ENCODE measurements at regions not wholly inside any gene's neighbourhood (a gene's known extent, or its start where the extent isn't known, plus 50 kb on each side); places are given as distances from the start of the nearest gene placed in this dataset.
"Not testable (repeated sequence)": the region's sequence is repeated elsewhere in the genome, so short reads cannot be mapped to it uniquely, and the experiment has no call there.

DNA sequence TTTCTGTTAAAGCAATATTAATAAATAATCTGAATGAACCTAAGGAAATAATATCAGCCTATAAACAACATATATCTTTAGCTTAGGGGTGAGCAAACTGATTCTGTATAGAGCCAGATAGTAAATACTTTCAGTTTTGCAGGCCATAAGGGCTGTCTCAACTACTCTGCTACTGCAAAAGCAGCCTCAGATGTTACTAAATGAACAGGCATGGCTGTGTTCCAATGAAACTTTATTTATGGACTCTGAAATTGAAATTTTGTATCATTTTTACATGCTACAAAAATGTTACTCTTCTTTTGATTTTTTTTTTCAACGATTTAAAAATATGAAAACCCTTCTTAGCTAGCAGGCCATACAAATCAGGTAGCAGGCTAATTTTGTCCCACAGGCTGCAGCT is 212.8 kb upstream of the PRICKLE2 start:
- DNase-seq (ENCODE audit: low spot score): no peak

DNA sequence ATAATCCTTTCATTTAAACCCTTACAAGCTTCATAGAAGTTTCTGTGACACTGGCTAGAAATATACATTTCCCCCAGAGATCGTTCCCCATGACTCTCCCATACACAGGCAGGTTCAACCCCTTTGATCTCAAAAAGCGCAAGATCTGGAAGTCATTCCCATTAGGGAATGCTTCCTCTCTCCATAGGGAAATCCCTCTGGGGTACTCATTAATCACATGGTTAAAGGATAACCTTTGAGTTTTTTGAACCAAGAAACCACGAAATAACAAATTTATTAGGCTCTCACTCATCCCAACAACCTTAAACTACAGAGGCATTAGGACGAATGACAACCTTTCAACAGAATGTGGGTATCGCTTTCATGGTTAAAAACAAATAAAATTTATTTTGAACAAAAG is 211.9 kb upstream of the PRICKLE2 start:
- DNase-seq (ENCODE audit: low spot score): no peak

DNA sequence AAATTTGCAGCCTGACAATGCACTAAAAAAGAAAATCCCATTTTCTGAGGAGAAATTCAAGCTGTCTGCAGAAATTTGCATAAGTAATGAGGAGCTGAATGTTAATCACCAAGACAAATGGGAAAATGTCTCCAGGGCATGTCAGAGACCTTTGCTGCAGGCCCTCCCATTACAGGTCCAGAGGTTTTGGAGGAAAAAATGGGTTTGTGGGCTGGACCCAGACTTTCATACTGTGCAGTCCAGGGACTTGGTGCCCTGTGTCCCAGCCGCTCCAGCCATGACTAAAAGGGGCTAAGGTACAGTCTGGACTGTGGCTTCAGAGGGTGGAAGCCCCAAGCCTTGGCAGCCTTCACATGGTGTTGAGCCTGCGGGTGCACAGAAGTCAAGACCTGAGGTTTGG is 209.8 kb upstream of the PRICKLE2 start:
- not testable (repeated sequence) for DNase-seq (ENCODE audit: low spot score)

DNA sequence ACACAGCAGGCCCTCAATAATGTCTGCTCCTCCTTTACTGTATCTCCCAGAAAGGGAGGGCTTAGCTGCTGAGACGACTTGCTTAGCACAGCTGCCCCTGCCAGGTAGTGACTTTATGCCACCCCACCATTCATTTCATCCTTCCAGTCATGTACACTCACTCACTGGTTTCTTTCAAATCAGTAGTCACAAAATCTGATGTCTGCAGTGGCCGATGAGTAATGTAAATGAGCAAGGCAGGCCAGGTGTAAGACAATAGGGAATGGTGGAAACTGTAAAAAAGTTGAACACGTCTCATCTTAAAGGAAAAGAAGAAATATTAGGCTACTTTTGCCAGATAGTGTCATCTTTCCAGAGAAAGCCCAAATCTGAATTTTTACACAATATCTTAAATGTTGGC is 207.6 kb upstream of the PRICKLE2 start:
- DNase-seq (ENCODE audit: low spot score): no peak

DNA sequence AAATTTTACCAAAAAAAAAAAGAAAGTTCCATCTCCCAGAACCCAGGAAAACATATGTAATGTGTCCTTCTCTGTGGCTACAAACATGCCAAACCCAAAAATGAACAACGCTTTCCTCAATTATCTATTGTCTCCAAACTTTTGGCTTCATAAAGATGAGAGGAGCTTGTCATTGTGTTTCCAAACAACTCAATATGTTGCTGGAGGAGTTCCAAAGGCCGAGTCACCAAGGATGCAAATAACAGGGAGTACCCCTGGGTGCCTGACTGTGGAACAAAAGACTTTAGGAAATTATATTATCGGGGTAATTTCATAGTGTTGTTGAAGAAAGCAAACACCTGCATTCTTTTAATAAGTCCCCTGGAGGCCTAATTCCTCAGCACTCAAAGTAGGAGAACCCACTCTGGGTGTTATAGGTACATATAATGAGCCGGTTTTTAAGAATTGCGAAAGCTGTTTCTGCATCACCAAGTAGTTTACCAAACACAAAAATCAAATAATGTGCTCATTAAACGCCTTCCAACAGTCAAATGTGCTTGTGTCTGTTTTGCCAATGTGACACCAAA is 206.3 kb upstream of the PRICKLE2 start:
- DNase-seq (ENCODE audit: low spot score): no peak

DNA sequence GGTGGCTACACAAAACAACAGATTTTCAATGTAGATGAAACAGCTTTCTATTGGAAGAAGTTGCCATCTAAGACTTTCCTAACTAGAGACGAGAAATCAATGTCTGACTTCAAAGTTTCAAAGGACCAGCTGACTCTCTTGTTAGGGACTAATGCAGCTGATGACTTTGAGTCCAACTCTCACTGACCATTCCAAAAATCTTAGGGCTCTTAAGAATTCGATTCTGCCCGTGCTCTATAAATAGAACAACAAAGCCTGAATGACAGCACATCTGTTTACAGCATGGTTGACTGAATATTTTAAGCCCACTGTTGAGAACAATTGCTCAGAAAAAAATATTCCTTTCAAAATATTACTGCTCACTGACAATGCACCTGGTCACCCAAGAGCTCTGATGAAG is 202.4 kb upstream of the PRICKLE2 start:
- DNase-seq (ENCODE audit: low spot score): no peak

DNA sequence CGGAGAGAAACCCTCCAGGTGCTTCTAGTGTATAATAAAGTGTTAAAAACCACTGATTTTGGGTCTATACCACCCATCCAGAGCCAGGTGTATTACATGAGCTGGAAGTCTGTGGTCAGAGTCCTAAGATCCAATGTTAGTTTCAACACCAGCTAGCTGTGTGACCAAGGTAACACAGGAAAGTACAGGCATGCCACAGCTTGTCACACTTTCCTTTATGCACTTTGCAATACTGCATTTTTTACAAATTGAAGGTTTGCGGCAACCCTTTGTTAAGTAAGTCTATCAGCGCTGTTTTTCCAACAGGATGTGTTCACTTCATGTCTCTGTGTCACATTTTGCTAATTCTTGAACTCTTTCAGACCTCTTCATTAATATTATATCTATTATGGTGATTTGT is 201.3 kb upstream of the PRICKLE2 start:
- no peak for DNase-seq (ENCODE audit: low spot score)

DNA sequence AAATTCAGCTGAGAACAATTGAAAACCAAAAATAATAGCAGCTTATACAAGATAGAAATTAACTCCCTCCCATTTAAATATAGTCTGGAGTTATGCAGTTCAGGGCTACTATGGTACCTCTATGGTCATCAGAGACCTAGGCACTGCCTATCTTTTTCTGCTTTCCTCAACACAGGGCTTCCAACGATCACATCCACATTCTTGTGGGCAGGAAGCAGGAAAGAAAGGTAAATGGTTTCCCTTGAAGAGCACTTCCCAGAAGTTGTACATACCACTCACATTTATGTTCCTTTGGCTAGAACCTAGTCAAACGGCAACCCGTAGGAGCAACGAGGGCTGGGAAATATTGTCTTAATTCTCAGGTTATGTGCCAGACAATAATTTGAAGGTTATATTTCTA is 197.7 kb upstream of the PRICKLE2 start:
- no peak for DNase-seq (ENCODE audit: low spot score)

DNA sequence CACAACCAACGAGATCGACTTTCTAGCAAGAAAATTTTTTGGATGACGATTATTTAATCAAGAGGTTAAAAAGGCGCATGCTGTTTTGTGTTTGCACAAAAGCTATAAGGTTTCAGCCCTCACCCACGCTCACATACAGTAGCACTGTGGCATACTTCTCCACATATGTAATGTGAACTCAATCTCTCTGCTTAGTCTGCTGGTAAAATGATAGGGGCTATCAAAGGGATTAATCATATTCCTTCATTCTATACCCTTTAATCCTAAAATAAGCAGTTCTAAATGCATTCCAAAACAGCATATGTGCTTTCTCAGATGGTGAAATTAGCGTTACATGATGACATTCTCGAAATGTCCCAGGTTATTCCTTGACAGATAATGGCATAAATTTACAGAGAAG is 196.9 kb upstream of the PRICKLE2 start:
- no peak for DNase-seq (ENCODE audit: low spot score)

DNA sequence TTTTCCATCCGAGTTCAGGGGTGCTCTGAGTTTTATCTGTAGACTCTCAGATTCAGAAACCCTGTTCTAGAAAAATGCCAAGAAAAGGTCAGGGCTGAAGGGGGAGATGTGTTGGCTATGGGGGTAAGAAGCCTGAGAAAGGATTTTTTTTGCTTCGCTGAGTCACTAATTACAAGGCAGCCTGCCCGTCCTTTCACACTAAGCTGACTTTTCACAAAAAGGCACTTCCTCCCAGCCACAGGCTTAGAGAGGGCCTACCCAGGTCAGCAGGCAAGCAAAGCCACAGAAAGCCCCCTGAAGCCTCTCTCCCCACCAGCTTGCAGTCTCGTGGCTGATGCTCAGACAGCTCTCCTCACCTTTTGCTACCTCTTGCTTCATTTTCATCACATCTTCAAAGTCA is 192.6 kb upstream of the PRICKLE2 start:
- DNase-seq (ENCODE audit: low spot score): no peak

DNA sequence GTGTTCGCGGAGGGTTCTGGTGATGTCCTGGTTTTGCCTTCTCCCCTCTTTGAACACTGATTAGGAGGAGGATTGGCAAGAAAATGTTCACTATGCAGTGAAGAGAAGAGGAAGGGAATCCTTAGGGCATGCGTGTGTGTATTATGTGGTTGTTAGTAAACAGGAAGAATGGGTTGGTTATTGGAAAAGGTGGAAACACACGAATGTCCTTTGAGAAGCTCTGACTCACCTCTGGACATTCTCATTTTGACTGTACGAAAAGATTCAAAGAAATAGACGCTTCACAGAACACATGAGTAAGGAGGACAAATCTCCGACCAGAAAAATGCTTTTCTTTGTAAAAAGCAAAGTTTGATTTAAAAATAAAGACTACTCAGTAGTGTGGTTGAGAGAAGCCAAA is 188.8 kb upstream of the PRICKLE2 start:
- no peak for DNase-seq (ENCODE audit: low spot score)

DNA sequence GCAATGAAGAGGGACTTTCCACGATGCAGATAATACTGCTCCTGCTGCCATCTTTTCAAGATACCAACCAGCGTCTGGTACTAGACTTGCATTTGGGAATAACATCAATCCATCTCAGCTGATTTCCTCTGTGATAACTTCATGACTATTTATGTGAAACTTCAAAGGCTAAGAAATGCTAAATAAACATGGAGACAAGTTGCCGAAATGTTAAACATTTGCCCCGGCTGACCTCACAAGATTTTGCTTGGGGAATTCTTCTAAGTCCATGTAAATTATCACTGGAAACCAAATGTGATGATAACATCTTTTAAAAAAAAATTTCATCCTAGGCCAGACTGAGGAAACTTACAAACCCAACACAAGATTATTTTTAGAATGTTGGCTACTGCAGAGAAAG is 185.8 kb upstream of the PRICKLE2 start:
- no peak for DNase-seq (ENCODE audit: low spot score)

DNA sequence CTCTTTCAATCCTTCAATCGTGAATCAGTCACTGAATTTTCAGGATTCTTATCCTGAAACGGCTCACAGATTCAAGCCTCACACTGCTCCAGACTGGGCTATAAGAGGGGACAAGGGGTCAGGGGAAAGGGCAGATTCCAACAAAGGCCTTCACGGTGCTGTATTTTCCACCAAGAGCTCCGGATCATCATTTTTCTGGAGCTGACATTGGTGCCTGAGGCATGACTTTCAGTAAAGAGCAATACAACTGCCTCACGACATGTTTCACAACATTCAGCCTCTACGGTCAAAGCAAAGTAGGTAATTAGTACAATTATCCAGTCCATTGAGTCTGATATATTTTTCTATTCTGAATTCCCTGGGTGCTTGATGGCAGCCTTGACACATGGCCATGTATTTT is 185.0 kb upstream of the PRICKLE2 start:
- no peak for DNase-seq (ENCODE audit: low spot score)

DNA sequence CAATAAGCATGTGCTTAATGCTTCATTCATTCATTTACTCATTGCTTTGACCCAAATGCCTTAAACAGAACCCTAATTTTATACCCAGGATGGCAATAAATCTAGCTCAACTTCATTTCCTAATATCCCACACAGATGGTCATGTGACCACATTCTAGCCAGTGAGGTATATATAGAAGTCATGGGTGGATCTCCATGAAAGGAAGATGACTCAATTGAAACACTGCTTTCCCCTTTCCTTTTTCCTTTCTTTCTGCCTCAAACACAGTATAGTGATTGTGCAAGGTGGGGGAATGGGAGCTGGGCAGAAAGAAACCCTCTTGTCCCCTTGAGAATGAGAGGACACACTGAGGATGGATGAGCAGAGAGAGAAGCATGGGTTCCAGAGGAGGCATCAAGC is 183.5 kb upstream of the PRICKLE2 start:
- DNase-seq (ENCODE audit: low spot score): no peak

DNA sequence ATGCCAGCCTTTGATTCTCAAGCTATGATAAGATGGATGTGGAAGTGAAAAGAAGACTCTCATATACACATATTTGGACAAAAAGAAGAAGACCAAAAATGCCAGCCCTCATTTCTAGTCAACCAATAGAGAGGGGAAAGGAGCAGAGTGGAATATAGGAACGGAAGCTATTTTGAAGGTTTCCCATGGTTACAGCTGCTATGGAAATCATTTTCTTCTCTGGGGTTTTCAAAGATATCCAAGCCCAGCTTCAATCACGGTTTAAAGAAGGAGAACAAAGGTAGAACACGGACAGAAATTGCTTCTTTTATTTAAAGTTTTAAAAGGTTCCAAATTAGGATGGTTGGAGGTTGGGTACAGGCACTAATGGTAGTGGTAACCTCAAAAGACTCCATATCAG is 181.0 kb upstream of the PRICKLE2 start:
- no peak for DNase-seq (ENCODE audit: low spot score)

DNA sequence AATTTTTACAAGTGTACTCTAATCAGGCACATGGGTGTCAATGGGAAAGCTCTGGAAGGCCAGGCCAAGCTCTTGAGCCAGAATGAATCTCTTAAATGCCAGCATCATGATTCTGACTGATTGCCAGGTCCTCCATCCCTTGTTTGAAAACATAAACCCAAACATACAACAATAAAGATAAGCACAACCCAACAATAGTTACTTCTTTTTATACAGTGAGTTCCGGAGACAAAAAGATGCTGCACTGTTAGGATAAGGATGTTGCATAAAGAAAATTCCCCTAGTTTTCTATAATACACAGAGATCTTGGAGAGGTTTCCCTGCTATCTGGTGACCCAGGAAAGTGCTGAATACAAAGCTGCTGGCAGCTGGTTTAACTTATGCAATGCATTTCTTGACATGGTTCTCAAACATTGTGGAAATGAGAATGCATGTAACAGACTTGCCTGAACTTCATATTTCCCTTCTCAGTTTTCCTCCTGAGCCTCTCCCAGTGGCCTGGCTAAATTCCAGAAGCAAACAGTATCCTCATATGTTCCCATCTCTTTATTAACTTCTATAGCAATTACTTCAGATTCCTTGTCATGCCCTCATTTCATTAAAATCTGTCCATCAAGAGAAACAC is 180.1 kb upstream of the PRICKLE2 start:
- no peak for DNase-seq (ENCODE audit: low spot score)

DNA sequence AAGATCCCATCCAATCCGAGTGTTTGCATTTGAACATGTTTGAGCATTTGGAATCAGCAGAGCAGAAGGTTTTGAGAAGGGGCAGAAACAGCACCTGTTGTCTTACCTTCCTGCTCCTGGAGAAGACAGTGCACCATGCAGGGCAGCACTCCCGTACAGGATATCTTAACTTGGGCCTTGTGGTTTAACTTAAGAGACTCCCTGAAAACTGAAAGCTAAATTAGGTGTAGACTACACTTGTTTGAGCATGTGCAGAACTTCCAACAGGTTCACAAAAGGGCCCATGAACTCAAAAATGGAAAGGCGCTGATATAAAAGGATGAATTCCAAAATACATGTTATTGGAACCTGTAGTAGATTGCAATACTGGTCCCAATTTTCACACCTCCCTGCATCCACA is 175.4 kb upstream of the PRICKLE2 start:
- DNase-seq (ENCODE audit: low spot score): no peak

DNA sequence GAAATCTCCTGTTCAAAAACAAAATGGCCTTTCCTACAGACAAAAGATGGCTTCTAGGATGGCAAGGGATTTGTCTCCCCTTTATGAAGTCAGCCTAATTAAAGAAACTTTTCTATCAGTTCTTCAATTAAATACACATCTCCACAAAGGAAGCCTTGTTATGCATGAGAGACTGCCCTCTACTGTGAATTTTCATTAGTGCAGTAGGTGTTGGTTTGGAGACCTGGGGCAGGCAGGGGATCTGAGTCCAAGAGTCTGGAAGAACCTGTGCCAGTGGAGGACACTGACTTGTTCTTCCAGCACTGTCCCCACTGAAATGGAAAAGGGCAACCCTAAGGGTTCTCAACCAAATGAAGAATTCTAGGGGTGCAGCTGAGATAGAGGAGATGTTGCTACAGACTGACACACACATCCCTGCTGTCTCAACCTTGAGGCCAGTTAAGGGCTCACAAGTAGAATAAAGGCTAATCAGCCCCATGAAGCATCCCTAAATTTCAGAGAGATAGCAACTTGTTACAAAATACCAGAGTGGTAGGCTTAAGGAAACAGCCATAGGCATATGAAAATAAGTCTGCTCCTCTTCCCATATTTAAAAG is 174.0 kb upstream of the PRICKLE2 start:
- DNase-seq (ENCODE audit: low spot score): peak; percentile 52

DNA sequence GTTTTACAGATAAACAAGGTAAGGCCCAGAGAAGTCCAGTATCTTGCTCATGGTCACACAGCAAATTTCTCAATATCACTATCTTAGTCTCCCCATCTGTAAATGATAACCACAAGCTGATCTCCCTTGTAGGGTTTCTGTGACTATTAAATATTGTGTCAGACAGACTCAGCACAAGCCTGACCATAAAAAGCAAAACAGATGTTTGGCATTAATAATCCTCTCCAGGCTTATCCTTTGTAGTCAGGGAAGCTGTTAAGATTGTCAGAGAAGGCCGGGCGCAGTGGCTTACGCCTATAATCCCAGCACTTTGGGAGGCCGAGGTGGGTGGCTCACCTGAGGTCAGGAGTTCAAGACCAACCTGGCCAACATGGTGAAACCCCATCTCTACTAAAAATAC is 173.2 kb upstream of the PRICKLE2 start:
- no peak for DNase-seq (ENCODE audit: low spot score)

DNA sequence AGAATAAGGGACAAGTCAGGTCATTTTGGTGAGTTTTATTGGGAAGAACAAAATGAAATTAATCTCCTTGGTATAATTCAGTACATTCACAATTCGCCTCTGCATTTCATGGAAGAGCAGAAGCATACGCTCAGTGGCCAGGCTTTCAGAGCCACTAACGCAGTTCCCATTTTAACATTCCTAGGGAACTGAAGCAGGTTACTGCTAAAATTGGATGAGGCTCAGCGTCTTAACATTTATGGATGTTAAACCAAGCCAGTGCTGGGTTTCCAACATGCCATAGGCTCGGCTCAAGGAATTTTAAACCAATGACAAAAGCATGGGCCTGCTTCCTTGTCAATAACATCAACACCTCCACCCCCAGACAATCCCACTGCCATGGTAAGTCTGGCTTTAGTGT is 172.7 kb upstream of the PRICKLE2 start:
- DNase-seq (ENCODE audit: low spot score): no peak

DNA sequence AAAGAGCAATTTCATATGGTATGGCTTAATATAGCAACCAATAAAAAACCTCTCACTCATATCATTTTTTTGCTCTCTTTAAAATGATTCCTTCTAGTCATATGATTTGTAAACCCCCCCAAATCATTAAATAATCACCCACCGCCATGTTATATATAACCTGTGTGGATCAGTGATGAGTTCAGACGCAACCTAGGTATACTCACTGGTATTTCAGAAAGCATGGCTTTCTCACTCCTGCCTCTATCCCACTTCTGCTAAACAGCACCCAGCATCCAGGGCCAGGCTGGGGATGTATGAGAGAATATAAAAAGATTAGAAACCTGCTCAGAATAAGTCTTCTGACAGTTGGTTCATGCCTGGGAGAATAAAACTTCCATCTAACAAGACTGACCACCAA is 172.3 kb upstream of the PRICKLE2 start:
- no peak for DNase-seq (ENCODE audit: low spot score)

DNA sequence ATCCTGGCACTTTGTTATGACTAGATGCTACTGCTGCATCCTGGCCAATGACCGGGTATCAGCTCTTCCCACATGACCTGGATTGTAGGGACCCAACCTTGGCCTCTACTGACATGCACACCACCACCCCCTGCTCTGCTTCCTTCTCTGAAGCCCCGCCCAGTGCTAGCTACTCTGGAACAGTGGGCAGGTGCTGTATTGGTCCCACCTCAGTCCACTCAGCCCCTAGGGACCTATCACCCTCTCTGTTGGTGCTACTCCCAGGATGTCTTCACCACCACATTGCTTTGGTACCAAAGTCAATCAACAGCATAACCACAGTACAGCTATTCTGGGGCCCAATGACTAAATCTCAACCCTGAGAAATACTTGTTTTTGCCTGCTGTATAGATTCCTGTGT is 170.2 kb upstream of the PRICKLE2 start:
- DNase-seq (ENCODE audit: low spot score): no peak

DNA sequence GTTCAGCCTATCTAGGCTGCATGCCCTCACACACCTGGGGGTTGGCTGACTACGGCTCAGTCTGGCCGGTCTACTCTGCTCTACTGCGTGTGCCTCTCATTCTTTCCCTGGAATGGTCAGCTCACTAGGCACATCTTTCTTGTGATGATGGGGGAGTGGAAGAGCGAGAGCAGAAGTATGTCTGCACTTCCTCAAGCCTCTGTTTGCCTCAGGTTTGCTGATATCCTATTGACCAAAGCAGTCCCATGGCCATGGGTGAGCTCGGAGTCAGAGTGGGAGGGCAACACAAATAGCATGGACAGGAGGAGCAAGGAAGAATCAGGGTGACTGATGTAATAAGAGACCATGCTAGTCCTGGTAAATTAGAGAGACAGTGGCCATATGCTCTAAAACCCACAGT is 167.9 kb upstream of the PRICKLE2 start:
- DNase-seq (ENCODE audit: low spot score): no peak

DNA sequence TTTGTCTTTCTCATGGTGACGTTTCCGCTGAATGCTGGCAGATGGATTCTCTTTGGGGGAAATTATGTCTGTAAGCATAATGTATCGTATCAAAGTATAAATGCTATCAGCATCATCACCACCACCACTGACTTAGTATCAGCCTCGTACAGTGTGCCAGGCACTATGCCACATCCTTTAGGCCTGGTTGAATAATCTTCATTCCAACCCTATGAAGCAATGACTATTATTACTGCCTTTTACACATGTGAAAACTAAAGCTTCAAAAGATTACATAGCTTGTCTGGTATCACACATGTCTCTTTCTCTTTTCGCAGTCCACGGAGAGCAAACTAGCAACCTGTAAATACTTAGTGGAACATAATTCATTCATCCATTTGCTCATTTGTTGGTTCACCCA is 166.7 kb upstream of the PRICKLE2 start:
- DNase-seq (ENCODE audit: low spot score): no peak

Measured in HuH-7.5 (cell line).